ENCODE measurements at regions not wholly inside any gene's neighbourhood (a gene's known extent, or its start where the extent isn't known, plus 50 kb on each side); places are given as distances from the start of the nearest gene placed in this dataset.

GRCh38 chr6:37555040-37555781 is 55.5 kb upstream of the CCDC167 start:
- DNase-seq, result no peak

- DNase-seq, result no peak
Observed at GRCh38 chr6:37554480-37554819, 54.8 kb upstream of the CCDC167 start.

GRCh38 chr6:37552267-37552666 is 52.6 kb upstream of the CCDC167 start:
- DNase-seq, result no peak

- DNase-seq, result no peak
Observed at GRCh38 chr6:37551867-37552266, 52.2 kb upstream of the CCDC167 start.

- DNase-seq, result no peak
Observed at GRCh38 chr6:37551446-37551845, 51.8 kb upstream of the CCDC167 start.

- DNase-seq, result no peak
Observed at GRCh38 chr6:37551002-37551401, 51.3 kb upstream of the CCDC167 start.

GRCh38 chr6:37550191-37550831 is 50.6 kb upstream of the CCDC167 start:
- no peak for DNase-seq

GRCh38 chr6:37549558-37549957 is 49.9 kb upstream of the CCDC167 start:
- DNase-seq, result no peak

Measured in CD4-positive, alpha-beta T cell treated with Interleukin-1 beta for 1 hour (primary cell).